Keratinocyte (primary cell): ENCODE measurements at regions not wholly inside any gene's neighbourhood (a gene's known extent, or its start where the extent isn't known, plus 50 kb on each side); places are given as distances from the start of the nearest gene placed in this dataset.

Experiments
- DNase-seq: peaks from one replicate; pipeline ENCODE4 v3.0.0-alpha.2; 2011; ENCODE audit warnings: low read depth, missing footprints, low spot score
- FAIRE-seq: peaks from 2 replicates; lab custom pipeline; 2011; peaks lifted over from hg19 to GRCh38; lab: Jason Lieb, UNC
- H2AFZ ChIP-seq: 2 replicates; pipeline ENCODE4 v1.6.0; 2012; ENCODE audit warnings: low read length, control low read depth, inconsistent platforms; ENCODE audit not compliant: control insufficient read depth
- H3K27ac ChIP-seq: 2 replicates; pipeline ENCODE4 v1.5.1; 2011; ENCODE audit warnings: low read length; ENCODE audit not compliant: control insufficient read depth, insufficient read depth
- H3K27me3 ChIP-seq: 3 replicates; pipeline ENCODE4 v1.6.0; 2011; ENCODE audit warnings: low read length; ENCODE audit not compliant: control insufficient read depth, insufficient read depth; ENCODE audit errors: extremely low read depth
- H3K36me3 ChIP-seq, 2 experiments: 2 replicates in 1 of 2; 3 replicates in 1 of 2; pipeline ENCODE4 v1.5.1; 2011; ENCODE audit warnings: low read length in 2 of 2, mild to moderate bottlenecking in 1 of 2; ENCODE audit not compliant: control insufficient read depth in 2 of 2, insufficient read depth in 2 of 2; ENCODE audit errors: extremely low read depth in 1 of 2
- H3K4me1 ChIP-seq: 3 replicates; pipeline ENCODE4 v1.5.1; 2011; ENCODE audit warnings: low read length; ENCODE audit not compliant: control insufficient read depth, insufficient read depth; ENCODE audit errors: extremely low read depth
- H3K4me2 ChIP-seq: 3 replicates; pipeline ENCODE4 v1.6.0; 2011; ENCODE audit warnings: low read depth, low read length; ENCODE audit not compliant: control insufficient read depth, insufficient read depth; ENCODE audit errors: extremely low read depth
- H3K4me3 ChIP-seq, 3 experiments: fragments of 200-600 bp in 1 of 3; sonication (generic) in 1 of 3; 2 replicates in 2 of 3; 3 replicates in 1 of 3; pipeline ENCODE4 v1.5.1; 2011 to 2016; ENCODE audit warnings: low read length in 3 of 3, mild to moderate bottlenecking in 3 of 3, control low read depth in 2 of 3, inconsistent platforms in 1 of 3, low read depth in 1 of 3, mixed read lengths in 1 of 3, mixed run types in 1 of 3, moderate library complexity in 1 of 3; ENCODE audit not compliant: control insufficient read depth in 2 of 3, insufficient read depth in 2 of 3; ENCODE audit errors: extremely low read depth in 1 of 3
- H3K79me2 ChIP-seq: 2 replicates; pipeline ENCODE4 v1.6.0; 2012; ENCODE audit warnings: low read length; ENCODE audit not compliant: control insufficient read depth, insufficient read depth
- H3K9ac ChIP-seq: 3 replicates; pipeline ENCODE4 v1.6.0; 2011; ENCODE audit warnings: low read length; ENCODE audit not compliant: control insufficient read depth, insufficient read depth; ENCODE audit errors: extremely low read depth
- H3K9me1 ChIP-seq: 3 replicates; pipeline ENCODE4 v1.6.0; 2011; ENCODE audit warnings: low read length; ENCODE audit not compliant: control insufficient read depth, insufficient read depth; ENCODE audit errors: extremely low read depth
- H3K9me3 ChIP-seq: 2 replicates; pipeline ENCODE4 v1.5.1; 2012; ENCODE audit warnings: low read depth, low read length; ENCODE audit not compliant: control insufficient read depth
- H4K20me1 ChIP-seq: 3 replicates; pipeline ENCODE4 v1.6.0; 2011; ENCODE audit warnings: low read length; ENCODE audit not compliant: control insufficient read depth, insufficient read depth; ENCODE audit errors: extremely low read depth
- CTCF ChIP-seq, 3 experiments: IDR thresholded peaks in 1 of 3; conservative IDR thresholded peaks in 1 of 3; optimal IDR thresholded peaks in 1 of 3; 2 replicates in 2 of 3; 3 replicates in 1 of 3; pipeline versions ENCODE3 to v1.5.1; 2011; ENCODE audit warnings: low read length in 3 of 3, mild to moderate bottlenecking in 3 of 3, moderate library complexity in 2 of 3, control low read depth in 1 of 3, inconsistent platforms in 1 of 3; ENCODE audit not compliant: insufficient read depth in 2 of 3; ENCODE audit errors: extremely low read depth in 1 of 3
- EZH2 ChIP-seq: IDR thresholded peaks from one replicate; pipeline ENCODE4 v1.6.1; 2012; ENCODE audit warnings: inconsistent platforms, mild to moderate bottlenecking, low read length, moderate library complexity
- dilution Hi-C: fragments of 300-500 bp; cut with MboI; formaldehyde crosslinking; loops from one replicate; pipeline ENCODE4 v1.7.0; 2020; ENCODE audit warnings: low sequenced_read_pairs; ENCODE audit not compliant: extremely low pct_ligation_motif_present

GRCh38 chr6:100181309-100181708 is 187.3 kb upstream of the MCHR2 start:
- H3K4me2 ChIP-seq = no peak overlapping the region
- no peaks in the 10 kb centered on the region for H3K9me3 ChIP-seq
- H3K27me3 ChIP-seq = no peaks in the 10 kb centered on the region
- no peaks in the 10 kb centered on the region for H3K9me1 ChIP-seq
- TF ChIP-seq CTCF (optimal IDR thresholded peaks at IDR 0.05 in 1 of 3, IDR thresholded peaks at IDR 0.05 in 1 of 3, conservative IDR thresholded peaks at IDR 0.05 in 1 of 3; ENCODE audit: extremely low read depth in 1 of 3, insufficient read depth in 2 of 3, low read length in 3 of 3) = no peak
- H3K9ac ChIP-seq = no peak overlapping the region
- no peaks in the 10 kb centered on the region for H3K79me2 ChIP-seq
- FAIRE-seq (no peak), DNase-seq (no peak)
- H3K27ac ChIP-seq = no peak overlapping the region
- H4K20me1 ChIP-seq = no peaks in the 10 kb centered on the region
- dilution Hi-C loops = no loop called here
- no peaks in the 10 kb centered on the region for H3K36me3 ChIP-seq
- H3K4me1 ChIP-seq = no peaks in the 10 kb centered on the region
- H3K4me3 ChIP-seq = no peak overlapping the region
- no peak overlapping the region for H2AFZ ChIP-seq

GRCh38 chr6:100179576-100179975 is 185.6 kb upstream of the MCHR2 start:
- FAIRE-seq = no peak
- no peaks in the 10 kb centered on the region for H3K9me3 ChIP-seq
- dilution Hi-C loops = no loop called here

More at GRCh38 chr6:100179576-100179975, 185.6 kb upstream of the MCHR2 start:
- H3K9ac ChIP-seq = no peak overlapping the region
- no peak overlapping the region for H3K27ac ChIP-seq
- no peaks in the 10 kb centered on the region for H3K79me2 ChIP-seq
- no peaks in the 10 kb centered on the region for H3K27me3 ChIP-seq
- H3K4me2 ChIP-seq = no peak overlapping the region
- DNase-seq = no peak
- no peaks in the 10 kb centered on the region for H3K9me1 ChIP-seq
- TF ChIP-seq EZH2 (no peak), CTCF (optimal IDR thresholded peaks at IDR 0.05 in 1 of 3, IDR thresholded peaks at IDR 0.05 in 1 of 3, conservative IDR thresholded peaks at IDR 0.05 in 1 of 3; ENCODE audit: extremely low read depth in 1 of 3, insufficient read depth in 2 of 3, low read length in 3 of 3) (no peak)
- H4K20me1 ChIP-seq = no peaks in the 10 kb centered on the region
- H3K4me1 ChIP-seq = no peaks in the 10 kb centered on the region
- no peak overlapping the region for H3K4me3 ChIP-seq
- H3K36me3 ChIP-seq = no peaks in the 10 kb centered on the region
- H2AFZ ChIP-seq = no peak overlapping the region
